GM12874 (cell line): ENCODE measurements at regions not wholly inside any gene's neighbourhood (a gene's known extent, or its start where the extent isn't known, plus 50 kb on each side); places are given as distances from the start of the nearest gene placed in this dataset.

ENCODE experiments used
- CTCF ChIP-seq: IDR thresholded peaks from 2 replicates; pipeline ENCODE4 v1.5.1; 2011; ENCODE audit warnings: low read depth, mild to moderate bottlenecking, control low read depth, low read length, moderate library complexity; ENCODE audit not compliant: insufficient read depth

- TF ChIP-seq CTCF = no peak
These were observed 254.8 kb downstream of the CDH10 start for GRCh38 chr5:24389968-24390367.

GRCh38 chr5:24391816-24392215, 253.0 kb downstream of the CDH10 start:
- TF ChIP-seq CTCF = no peak

GRCh38 chr5:24397601-24398000, 247.2 kb downstream of the CDH10 start:
- TF ChIP-seq CTCF = no peak

GRCh38 chr5:24401773-24402172, 243.0 kb downstream of the CDH10 start:
- no peak for TF ChIP-seq CTCF

GRCh38 chr5:24407466-24407865, 237.3 kb downstream of the CDH10 start:
- TF ChIP-seq CTCF = no peak

- TF ChIP-seq CTCF = no peak
These were observed 216.4 kb downstream of the CDH10 start for GRCh38 chr5:24428345-24428744.

GRCh38 chr5:24433555-24433954, 211.2 kb downstream of the CDH10 start:
- no peak for TF ChIP-seq CTCF
